ENCODE measurements at regions not wholly inside any gene's neighbourhood (a gene's known extent, or its start where the extent isn't known, plus 50 kb on each side); places are given as distances from the start of the nearest gene placed in this dataset.

DNA sequence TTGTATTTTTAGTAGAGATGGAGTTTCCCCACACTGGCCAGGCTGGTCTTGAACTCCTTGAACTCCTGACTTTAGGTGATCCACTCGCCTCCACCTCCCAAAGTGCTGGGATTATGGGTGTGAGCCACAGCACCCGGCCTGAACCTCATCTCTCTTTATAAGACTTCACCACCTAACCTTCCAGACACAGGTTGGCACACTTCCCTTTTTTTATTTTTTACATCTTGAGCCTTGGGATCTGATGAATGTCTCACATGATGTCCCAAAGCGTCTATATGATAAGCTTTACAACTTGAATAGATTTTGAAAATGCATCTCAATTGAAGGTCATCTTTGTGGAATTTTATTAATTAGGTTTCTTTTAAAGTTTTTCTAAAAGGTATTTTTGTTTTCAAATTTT, 172.4 kb upstream of the IVNS1ABP start:
- 68 to 82% (median 71%) methylated on average over 3 of the region's 3 CpGs for WGBS, 5 donors
- TF ChIP-seq, protein P1, sequence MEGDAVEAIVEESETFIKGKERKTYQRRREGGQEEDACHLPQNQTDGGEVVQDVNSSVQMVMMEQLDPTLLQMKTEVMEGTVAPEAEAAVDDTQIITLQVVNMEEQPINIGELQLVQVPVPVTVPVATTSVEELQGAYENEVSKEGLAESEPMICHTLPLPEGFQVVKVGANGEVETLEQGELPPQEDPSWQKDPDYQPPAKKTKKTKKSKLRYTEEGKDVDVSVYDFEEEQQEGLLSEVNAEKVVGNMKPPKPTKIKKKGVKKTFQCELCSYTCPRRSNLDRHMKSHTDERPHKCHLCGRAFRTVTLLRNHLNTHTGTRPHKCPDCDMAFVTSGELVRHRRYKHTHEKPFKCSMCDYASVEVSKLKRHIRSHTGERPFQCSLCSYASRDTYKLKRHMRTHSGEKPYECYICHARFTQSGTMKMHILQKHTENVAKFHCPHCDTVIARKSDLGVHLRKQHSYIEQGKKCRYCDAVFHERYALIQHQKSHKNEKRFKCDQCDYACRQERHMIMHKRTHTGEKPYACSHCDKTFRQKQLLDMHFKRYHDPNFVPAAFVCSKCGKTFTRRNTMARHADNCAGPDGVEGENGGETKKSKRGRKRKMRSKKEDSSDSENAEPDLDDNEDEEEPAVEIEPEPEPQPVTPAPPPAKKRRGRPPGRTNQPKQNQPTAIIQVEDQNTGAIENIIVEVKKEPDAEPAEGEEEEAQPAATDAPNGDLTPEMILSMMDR (IDR thresholded peaks at IDR 0.05 in 8 of 11, conservative IDR thresholded peaks at IDR 0.05 in 3 of 11) = no peak
- TF ChIP-seq POLR2AphosphoS5 (IDR thresholded peaks at IDR 0.05) (no peak), POLR2A (IDR thresholded peaks at IDR 0.05) (no peak)

DNA sequence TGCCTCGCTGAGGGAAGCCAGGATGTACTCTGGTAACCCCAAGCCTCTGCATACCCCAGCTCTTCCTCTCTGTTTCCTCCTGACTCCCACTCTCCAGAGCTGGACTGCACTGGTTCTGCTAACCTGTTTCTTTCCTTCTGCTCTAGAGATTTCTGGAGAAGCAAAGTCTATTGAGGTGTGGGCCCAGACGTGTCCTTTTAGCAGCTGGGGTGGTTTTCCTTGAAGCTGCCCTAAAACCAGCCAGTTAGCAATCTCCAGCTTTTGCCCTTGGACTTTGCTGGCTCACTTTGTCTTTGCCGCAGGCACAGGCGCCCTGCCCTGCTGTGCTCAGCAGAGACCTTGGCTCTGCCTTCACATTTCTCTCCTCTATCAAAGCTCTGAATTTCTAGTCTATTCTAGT, 171.8 kb upstream of the IVNS1ABP start:
- Histone ChIP-seq H3K27ac (peak overlapping the region in 7 of 8 donors; percentile 10 to 63 (median 49)), H3K27me3 (replicated peaks in 1 of 7) (no peaks in the 10 kb centered on the region), H3K4me3 (no peak overlapping the region), H3K4me1 (peaks cover 0 to 38% (median 16%) of the 10 kb centered on the region in 6 donors), H3K36me3 (no peaks in the 10 kb centered on the region), H3K9me3 (no peaks in the 10 kb centered on the region)
- 51 to 69% (median 64%) methylated on average over 4 of the region's 4 CpGs for WGBS, 5 donors
- TF ChIP-seq POLR2A (IDR thresholded peaks at IDR 0.05) (no peak), POLR2AphosphoS5 (IDR thresholded peaks at IDR 0.05) (peak in 1 of 3 donors; percentile 36)
- TF ChIP-seq, protein P1 (IDR thresholded peaks at IDR 0.05 in 8 of 11, conservative IDR thresholded peaks at IDR 0.05 in 3 of 11) = no peak
- peak; percentile 72 for DNase-seq
- intact Hi-C loops (cut with DNase I; ENCODE audit: low total_unique reads) = no loop called here

More for the DNA sequence above, 172.4 kb upstream of the IVNS1ABP start:
- H3K9me3 ChIP-seq = no peaks in the 10 kb centered on the region
- H3K36me3 ChIP-seq = no peaks in the 10 kb centered on the region
- H3K27me3 ChIP-seq (replicated peaks in 1 of 7) = no peaks in the 10 kb centered on the region
- peak overlapping the region in 7 of 8 donors; percentile 10 to 63 (median 49) for H3K27ac ChIP-seq
- intact Hi-C loops (cut with DNase I; ENCODE audit: low total_unique reads) = no loop called here
- peaks cover 0 to 32% (median 15%) of the 10 kb centered on the region in 6 donors for H3K4me1 ChIP-seq
- no peak overlapping the region for H3K4me3 ChIP-seq
- DNase-seq = no peak

DNA sequence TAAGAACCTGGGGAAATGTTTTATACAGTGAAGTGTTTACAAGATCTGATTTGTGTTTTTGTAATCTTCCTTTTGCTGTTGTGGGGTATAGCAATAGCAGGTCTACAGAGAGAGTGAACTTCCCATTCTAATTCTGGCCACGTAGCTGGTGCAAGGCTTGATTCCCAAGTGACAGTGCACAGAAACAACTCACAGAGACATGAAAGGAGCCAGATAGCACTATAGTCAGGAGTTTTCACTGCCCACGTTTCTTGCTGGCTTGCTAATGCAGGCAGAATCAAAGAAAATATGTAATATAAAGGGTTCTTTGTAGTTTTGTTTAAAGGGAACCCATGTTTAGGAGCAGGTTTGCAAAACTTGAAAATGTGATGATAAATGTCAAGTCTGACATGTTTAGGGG, 170.9 kb upstream of the IVNS1ABP start:
- no peaks in the 10 kb centered on the region for H3K27me3 ChIP-seq (replicated peaks in 1 of 7)
- no peaks in the 10 kb centered on the region for H3K36me3 ChIP-seq
- H3K4me3 ChIP-seq = no peak overlapping the region
- no peak for TF ChIP-seq POLR2AphosphoS5 (IDR thresholded peaks at IDR 0.05)
- TF ChIP-seq POLR2A (IDR thresholded peaks at IDR 0.05) = no peak
- no peaks in the 10 kb centered on the region for H3K9me3 ChIP-seq
- intact Hi-C loops (cut with DNase I; ENCODE audit: low total_unique reads) = no loop called here
- 24 to 71% (median 56%) methylated on average over 2 of the region's 2 CpGs for WGBS, 5 donors
- no peak for DNase-seq
- H3K4me1 ChIP-seq = peaks cover 0 to 41% (median 16%) of the 10 kb centered on the region in 6 donors
- no peak overlapping the region for H3K27ac ChIP-seq

DNA sequence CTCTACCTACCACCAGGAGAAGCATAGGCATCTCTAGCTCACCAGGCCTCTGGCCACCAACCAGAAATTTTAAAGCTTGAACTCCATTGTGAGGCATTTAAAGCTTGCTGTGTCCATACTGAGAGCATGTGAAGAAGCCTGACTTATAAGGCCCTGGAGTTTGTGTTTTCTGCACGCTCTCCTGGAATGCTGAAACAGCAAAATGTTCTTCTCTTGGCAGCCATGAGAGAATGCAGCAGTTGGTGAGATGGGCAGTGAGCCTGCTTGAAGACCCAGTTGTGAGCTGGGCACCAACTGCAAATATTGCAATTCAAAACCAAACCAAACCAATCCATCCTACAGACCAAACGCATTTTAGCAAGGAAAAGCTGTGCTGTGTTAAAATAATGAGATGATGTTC, 170.0 kb upstream of the IVNS1ABP start:
- Histone ChIP-seq H3K36me3 (no peaks in the 10 kb centered on the region), H3K27ac (no peak overlapping the region), H3K9me3 (no peaks in the 10 kb centered on the region), H3K4me3 (no peak overlapping the region), H3K27me3 (replicated peaks in 1 of 7) (no peaks in the 10 kb centered on the region), H3K4me1 (peaks cover 0 to 41% (median 16%) of the 10 kb centered on the region in 6 donors)
- DNase-seq = no peak
- intact Hi-C loops (cut with DNase I; ENCODE audit: low total_unique reads) = no loop called here
- TF ChIP-seq, protein P1 (IDR thresholded peaks at IDR 0.05 in 8 of 11, conservative IDR thresholded peaks at IDR 0.05 in 3 of 11) = no peak
- TF ChIP-seq POLR2AphosphoS5 (IDR thresholded peaks at IDR 0.05) (no peak), POLR2A (IDR thresholded peaks at IDR 0.05) (no peak)
- 85 to 95% (median 93%) methylated on average over 2 of the region's 2 CpGs for WGBS, 5 donors

DNA sequence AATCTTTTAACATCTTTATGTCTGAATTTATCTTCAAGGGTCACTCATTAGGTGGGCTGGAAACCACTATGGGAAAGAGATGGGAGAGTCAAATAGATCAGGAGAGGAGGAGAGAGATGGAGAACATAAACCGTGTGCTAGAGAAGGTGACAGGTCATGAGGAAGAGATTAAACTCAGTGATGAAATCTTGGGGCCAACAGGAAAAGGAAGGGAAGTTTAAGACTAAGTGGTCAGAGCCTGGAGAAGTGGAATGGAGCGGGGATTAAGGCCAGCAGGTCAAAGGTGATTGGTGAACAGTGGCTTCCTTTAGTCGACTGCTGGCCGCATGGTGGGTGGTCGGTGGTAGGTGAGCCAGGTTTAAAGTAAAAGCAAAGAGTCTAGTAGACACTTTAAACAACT, 169.3 kb upstream of the IVNS1ABP start:
- no peak overlapping the region for H3K4me3 ChIP-seq
- DNase-seq = no peak
- TF ChIP-seq POLR2AphosphoS5 (IDR thresholded peaks at IDR 0.05) = no peak
- TF ChIP-seq, protein P1 (IDR thresholded peaks at IDR 0.05 in 8 of 11, conservative IDR thresholded peaks at IDR 0.05 in 3 of 11) = no peak
- TF ChIP-seq POLR2A (IDR thresholded peaks at IDR 0.05) = no peak
- intact Hi-C loops (cut with DNase I; ENCODE audit: low total_unique reads) = no loop called here
- H3K4me1 ChIP-seq = peaks cover 0 to 41% (median 16%) of the 10 kb centered on the region in 6 donors
- no peaks in the 10 kb centered on the region for H3K9me3 ChIP-seq
- 48 to 75% (median 54%) methylated on average over 5 of the region's 5 CpGs for WGBS, 5 donors
- no peaks in the 10 kb centered on the region for H3K27me3 ChIP-seq (replicated peaks in 1 of 7)
- H3K27ac ChIP-seq = no peak overlapping the region
- H3K36me3 ChIP-seq = no peaks in the 10 kb centered on the region
